Right forelimb (tissue), 1 donor: ENCODE measurements at regions not wholly inside any gene's neighbourhood (a gene's known extent, or its start where the extent isn't known, plus 50 kb on each side); places are given as distances from the start of the nearest gene placed in this dataset.
"Not testable (repeated sequence)": the region's sequence is repeated elsewhere in the genome, so short reads cannot be mapped to it uniquely, and the experiment has no call there.

Source experiments
- DNase-seq: peaks from one replicate; pipeline ENCODE4 v3.0.0-alpha.2; 2018

GRCh38 chr9:3658964-3659363, 133.2 kb upstream of the RFX3 start:
- DNase-seq, result no peak

- DNase-seq, result no peak
These were observed 130.4 kb upstream of the RFX3 start for GRCh38 chr9:3656224-3656623.

- DNase-seq, result no peak
These were observed 125.3 kb upstream of the RFX3 start for GRCh38 chr9:3650994-3651622.

- no peak for DNase-seq
These were observed 123.0 kb upstream of the RFX3 start for GRCh38 chr9:3648722-3649246.

- no peak for DNase-seq
These were observed 122.5 kb upstream of the RFX3 start for GRCh38 chr9:3648266-3648665.

- no peak for DNase-seq
These were observed 121.9 kb upstream of the RFX3 start for GRCh38 chr9:3647652-3648051.

GRCh38 chr9:3646226-3646625, 120.4 kb upstream of the RFX3 start:
- no peak for DNase-seq

GRCh38 chr9:3642075-3642474, 116.3 kb upstream of the RFX3 start:
- not testable (repeated sequence) for DNase-seq

GRCh38 chr9:3629495-3629894, 103.7 kb upstream of the RFX3 start:
- DNase-seq, result no peak

GRCh38 chr9:3628239-3628638, 102.4 kb upstream of the RFX3 start:
- no peak for DNase-seq

- no peak for DNase-seq
These were observed 82.2 kb upstream of the RFX3 start for GRCh38 chr9:3608011-3608410.

GRCh38 chr9:3600672-3601071, 74.9 kb upstream of the RFX3 start:
- no peak for DNase-seq

- no peak for DNase-seq
These were observed 72.0 kb upstream of the RFX3 start for GRCh38 chr9:3597792-3598191.

GRCh38 chr9:3586066-3586465, 60.3 kb upstream of the RFX3 start:
- no peak for DNase-seq

- DNase-seq, result no peak
These were observed 59.8 kb upstream of the RFX3 start for GRCh38 chr9:3585606-3586005.

GRCh38 chr9:3578786-3579185, 53.0 kb upstream of the RFX3 start:
- DNase-seq, result no peak

GRCh38 chr9:3576328-3576727, 50.5 kb upstream of the RFX3 start:
- no peak for DNase-seq

- DNase-seq, result no peak
These were observed 50.0 kb upstream of the RFX3 start for GRCh38 chr9:3575821-3576220.
